Renal cortex interstitium (tissue), 11 donors: ENCODE measurements at regions not wholly inside any gene's neighbourhood (a gene's known extent, or its start where the extent isn't known, plus 50 kb on each side); places are given as distances from the start of the nearest gene placed in this dataset.

Experiments used
- DNase-seq, 11 donors: peaks; one replicate each; pipeline ENCODE4 v3.0.0-alpha.2; 2013; ENCODE audit warnings: low read depth in 9 of 11, low spot score in 4 of 11; ENCODE audit errors: extremely low read depth in 1 of 11

DNA sequence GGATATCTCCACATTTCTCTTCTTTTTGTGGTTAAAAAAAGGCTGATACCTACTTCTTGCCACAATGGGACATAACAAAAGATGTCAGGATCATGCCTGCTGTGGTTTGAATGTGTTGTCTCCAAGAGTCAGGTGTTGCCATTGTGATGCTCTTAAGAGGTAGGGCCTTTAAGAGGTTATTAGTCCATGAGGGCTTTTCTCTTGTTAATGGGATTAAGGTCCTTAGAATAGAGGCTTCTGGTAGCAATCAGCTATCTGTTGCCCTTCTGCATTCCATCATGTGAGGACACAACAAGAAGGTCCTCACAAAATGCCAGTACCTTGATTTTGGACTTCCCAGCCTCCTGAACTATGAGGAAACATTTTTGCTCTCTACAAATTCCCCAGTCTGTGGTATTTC lies 191.4 kb downstream of the GBA3 start:
- no peak for DNase-seq

DNA sequence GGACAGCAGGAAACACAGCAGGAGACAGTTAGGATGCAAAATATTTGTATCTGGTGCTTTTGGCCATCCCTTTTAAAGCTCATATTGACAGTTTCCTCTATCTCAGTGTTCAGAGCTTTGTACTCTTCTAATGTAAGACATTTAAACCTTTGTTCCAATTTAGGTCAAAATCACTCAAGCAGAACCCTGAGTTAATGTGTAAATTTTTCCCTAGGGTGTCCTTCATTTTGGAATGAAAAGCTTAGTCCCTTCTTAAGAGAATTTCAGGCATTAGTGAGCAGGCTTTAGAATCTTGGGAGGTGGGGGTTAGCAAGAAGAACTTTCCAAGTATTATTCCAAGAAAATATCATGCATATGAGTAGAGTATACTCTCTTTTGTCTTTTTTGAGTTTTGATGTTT lies 188.7 kb downstream of the GBA3 start:
- DNase-seq: peak in 3 of 11 donors; percentile 12 to 57 (median 36)

DNA sequence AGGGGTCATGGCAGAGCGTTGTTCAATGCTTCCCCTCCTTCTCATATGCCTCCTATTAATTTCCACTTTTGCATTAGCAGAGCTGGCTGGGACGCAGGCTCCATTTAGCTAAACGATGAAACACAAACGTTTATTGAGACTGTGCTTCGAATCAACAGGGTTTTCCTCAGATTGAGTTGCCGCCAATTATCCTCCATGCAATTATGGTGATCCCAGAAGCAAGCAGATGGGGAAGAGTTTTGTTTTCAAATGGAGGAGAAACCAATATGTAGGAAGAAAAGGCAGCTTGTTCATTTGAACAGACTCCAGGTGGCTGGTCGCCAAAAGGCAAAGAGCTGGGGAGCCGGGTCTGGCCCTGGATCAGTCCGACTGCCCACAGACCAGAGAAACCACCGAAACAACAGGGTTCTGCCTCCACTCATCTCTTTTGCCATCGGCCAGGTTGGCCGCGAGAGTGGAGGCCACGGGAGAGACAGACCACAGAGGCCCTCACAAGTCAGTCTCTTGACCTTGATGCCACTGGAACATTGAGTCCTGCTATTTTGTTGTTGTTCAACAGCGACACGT lies 184.8 kb downstream of the GBA3 start:
- no peak for DNase-seq

DNA sequence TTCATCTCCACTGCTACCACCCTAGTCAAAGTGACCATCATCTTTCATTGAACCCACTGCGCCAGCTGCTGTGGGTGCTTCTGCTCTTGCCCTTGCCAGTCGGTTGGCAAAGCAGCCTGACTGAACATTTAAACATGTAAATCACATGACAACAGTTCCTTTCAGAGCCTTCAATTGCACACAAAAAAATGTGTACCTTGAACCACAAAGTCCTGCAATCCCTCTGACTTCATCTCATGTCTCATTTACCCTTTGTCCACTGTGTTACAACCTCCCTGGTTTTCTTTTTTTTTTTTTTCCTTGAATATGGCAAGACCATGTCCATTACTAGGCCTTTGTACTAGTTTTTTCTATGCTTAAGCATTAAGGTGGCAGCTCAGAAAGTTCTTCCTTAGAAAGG lies 183.5 kb downstream of the GBA3 start:
- DNase-seq: no peak

DNA sequence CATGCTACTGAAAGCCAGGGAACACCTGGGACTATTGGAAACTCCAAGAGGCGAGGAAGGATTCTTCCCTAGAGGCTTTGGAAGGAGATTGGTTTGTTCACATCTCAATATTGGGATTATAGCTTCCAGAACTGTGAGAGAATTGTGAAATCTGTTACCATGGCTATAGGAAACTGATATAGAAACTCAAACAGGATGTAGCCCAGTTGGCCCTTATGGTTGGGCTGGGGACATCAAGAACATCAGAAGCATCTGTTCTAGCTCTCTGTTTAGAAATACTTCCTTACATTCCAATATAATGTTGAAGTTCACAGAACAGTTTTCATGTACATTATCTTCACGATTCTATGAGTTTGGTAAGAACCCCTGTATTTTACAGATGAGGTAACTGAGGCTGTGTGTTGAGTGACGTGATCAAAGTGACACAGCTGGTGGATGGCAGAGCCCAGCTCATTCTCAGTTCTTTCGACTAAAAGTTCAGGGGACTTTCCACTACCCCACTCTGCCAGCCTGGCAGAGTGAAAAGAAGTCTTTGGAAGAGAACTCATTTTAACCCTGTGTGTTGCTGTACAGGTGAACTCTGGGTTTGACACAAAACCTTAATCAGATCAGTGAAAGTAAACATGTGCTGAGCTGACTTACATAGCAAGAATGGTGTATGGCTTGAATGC lies 183.0 kb downstream of the GBA3 start:
- DNase-seq: no peak

DNA sequence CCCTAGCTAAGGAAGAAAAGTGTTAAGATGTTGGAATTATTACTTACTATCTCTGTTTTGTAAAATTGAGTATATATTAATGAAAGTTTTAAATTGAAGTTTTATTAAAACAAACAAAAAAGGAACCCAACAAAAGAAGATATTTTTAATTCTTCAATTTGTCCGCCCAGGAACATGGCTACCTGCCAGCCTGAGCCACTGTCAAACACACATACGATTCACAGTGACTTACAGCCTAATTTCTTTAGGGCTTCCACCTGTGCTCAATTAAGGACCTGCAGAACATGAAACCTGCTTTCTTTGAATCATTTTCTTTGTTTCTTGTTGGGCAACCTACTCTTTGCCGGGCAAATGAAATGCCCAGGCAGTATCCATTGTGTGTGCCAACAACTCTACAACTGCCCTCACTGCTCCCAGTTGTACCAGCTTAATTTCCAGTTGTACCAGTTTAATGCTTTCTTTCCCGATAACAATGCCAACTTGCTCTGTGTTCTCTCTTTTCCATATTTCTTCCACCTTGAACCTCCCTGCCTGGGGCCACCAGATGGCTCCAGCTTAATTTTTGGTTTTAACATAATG lies 181.7 kb downstream of the GBA3 start:
- DNase-seq: no peak

DNA sequence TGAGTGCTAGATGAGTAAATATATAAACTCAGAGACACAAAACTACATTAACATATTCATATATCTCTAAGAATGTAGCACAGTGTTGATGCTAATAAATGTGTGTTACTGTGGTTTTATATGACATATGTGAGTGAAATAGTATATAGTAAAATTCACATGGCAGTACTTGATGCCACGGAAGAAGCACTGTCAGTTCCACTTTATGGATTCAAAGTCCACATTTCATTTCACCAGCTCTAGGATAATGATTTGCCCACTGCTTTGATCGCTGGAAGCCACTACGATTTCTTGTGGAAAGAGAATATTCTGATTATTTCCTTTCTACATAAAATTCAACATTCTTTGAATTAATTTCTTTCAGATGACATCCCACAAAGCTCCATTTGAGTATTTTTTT lies 181.2 kb downstream of the GBA3 start:
- DNase-seq: no peak

DNA sequence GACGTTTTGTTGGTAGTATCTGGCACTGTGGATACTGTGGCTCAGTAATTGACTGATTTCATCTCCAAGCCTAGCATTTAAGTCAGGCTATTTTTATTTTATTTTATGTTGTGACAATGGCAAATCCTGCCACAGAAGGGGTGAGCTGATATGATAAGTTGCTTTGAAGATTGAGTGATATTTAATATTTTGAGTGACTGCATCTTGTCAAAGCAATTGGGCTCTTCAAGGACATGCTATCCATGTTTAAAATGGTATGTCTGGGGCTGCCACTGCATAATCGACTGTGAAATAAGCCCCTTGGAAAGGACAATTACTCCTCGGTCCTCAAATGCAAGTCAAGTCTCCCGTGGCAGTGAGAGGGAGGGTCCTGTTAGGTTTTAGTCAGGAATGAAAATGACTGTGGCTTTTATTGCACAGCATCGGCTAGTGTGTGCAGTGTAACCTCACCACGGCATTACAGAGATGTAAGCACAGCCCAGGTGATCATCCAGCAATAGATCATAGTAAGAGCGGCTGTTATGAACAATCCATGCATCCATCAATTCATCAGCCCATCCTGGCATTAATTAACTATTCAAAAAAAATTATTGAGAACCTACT lies 178.2 kb downstream of the GBA3 start:
- no peak for DNase-seq

DNA sequence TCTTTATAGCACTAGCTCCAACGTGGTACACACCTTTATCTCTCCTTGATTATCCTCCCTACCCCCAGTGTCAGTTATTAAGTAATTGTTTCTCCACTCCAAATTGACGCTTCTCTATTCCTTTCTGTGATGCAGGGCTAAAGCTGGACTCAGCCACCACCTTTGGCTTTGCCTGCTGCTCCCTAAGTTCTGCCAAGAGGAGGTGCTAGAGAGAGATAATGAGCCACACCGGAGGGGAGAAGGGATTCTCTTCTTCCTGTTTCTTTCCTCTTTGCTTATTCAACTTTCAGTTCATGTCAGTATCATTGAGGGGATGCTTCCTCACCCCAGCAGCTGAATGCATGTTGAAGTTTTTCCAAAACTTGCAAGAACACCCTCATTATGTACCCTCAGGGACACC lies 176.5 kb downstream of the GBA3 start:
- DNase-seq: no peak
